Panc1 (cell line): ENCODE measurements at regions not wholly inside any gene's neighbourhood (a gene's known extent, or its start where the extent isn't known, plus 50 kb on each side); places are given as distances from the start of the nearest gene placed in this dataset.

ENCODE experiments used
- ATAC-seq: fragments of 200-7000 bp; cut with Tn5 transposase; 2 replicates; pipeline ENCODE4 v1.9.1; 2020; ENCODE audit warnings: mild to moderate bottlenecking, moderate library complexity
- BruUV-seq: library from RNA; stranded (reverse); fragments of 400-500 nt; replicated peaks from 2 replicates; lab custom pipeline; 2021; lab: Mats Ljungman, UMichigan
- CTCF ChIA-PET: fragments of 300-600 bp; sonication (Branson Sonifier 250); formaldehyde crosslinking; loops from one replicate; lab custom pipeline; 2022; ENCODE audit warnings: antibody characterized with exemption; lab: Charles Lee
- POLR2A ChIA-PET: fragments of 300-600 bp; sonication (Branson Sonifier 250); formaldehyde crosslinking; loops from one replicate; lab custom pipeline; 2022; ENCODE audit warnings: antibody characterized with exemption; lab: Charles Lee
- DNase-seq: peaks from one replicate; pipeline ENCODE4 v3.0.0-alpha.2; 2010; ENCODE audit warnings: low read depth, low spot score
- H3K27ac ChIP-seq: 2 replicates; pipeline ENCODE4 v1.5.1; 2011; ENCODE audit warnings: mild to moderate bottlenecking, low read length, inconsistent platforms
- H3K27me3 ChIP-seq: fragments of 200-500 bp; sonication (Bioruptor generic); 2 replicates; pipeline ENCODE4 v1.6.0; 2014; ENCODE audit warnings: low read length, inconsistent platforms; ENCODE audit not compliant: control insufficient read depth, insufficient read depth
- H3K36me3 ChIP-seq: fragments of 200-500 bp; sonication (Bioruptor generic); 2 replicates; pipeline ENCODE4 v1.5.1; 2014; ENCODE audit warnings: inconsistent platforms, mild to moderate bottlenecking, low read length, moderate library complexity; ENCODE audit not compliant: control insufficient read depth, insufficient read depth
- H3K4me1 ChIP-seq: 2 replicates; pipeline ENCODE4 v1.5.1; 2011; ENCODE audit warnings: inconsistent platforms, mild to moderate bottlenecking, low read length, moderate library complexity; ENCODE audit not compliant: control insufficient read depth, insufficient read depth
- H3K4me3 ChIP-seq, 2 experiments: 2 replicates each; pipeline ENCODE4 v1.5.1; 2011 to 2012; ENCODE audit warnings: low read depth in 2 of 2, low read length in 2 of 2, mild to moderate bottlenecking in 2 of 2, inconsistent platforms in 1 of 2, moderate library complexity in 1 of 2
- H3K9me3 ChIP-seq: fragments of 200-500 bp; sonication (Bioruptor generic); 2 replicates; pipeline ENCODE4 v1.5.1; 2014; ENCODE audit warnings: low read depth, mild to moderate bottlenecking, inconsistent platforms, low read length, moderate library complexity; ENCODE audit not compliant: control insufficient read depth, insufficient read depth
- POLR2AphosphoS5 ChIP-seq: IDR thresholded peaks from 2 replicates; pipeline ENCODE4 v1.6.1; 2012; ENCODE audit warnings: mild to moderate bottlenecking, low read depth, low read length, moderate library complexity
- SIN3A ChIP-seq: IDR thresholded peaks from 2 replicates; pipeline ENCODE4 v1.6.1; 2012; ENCODE audit warnings: low read depth, mild to moderate bottlenecking, low read length, moderate library complexity, borderline replicate concordance; ENCODE audit not compliant: insufficient read depth
- TCF7L2 ChIP-seq: IDR thresholded peaks from 2 replicates; pipeline ENCODE4 v1.6.1; 2011; ENCODE audit warnings: mild to moderate bottlenecking, low read depth, low read length, inconsistent platforms
- in situ Hi-C: cut with HindIII; loops from 2 replicates; pipeline ENCODE4 v1.10.0; 2016; ENCODE audit warnings: low sequenced_read_pairs, low pct_unique_long_range_greater_than_20kb
- intact Hi-C: fragments of 100-400 bp; cut with micrococcal nuclease; formaldehyde crosslinking; loops from one replicate; pipeline ENCODE4 v1.10.0; 2022; ENCODE audit not compliant: unreplicated experiment
- TF ChIP-seq, protein P1 (sequence below): fragments of 450-650 bp; IDR thresholded peaks from 2 replicates; pipeline ENCODE4 v1.5.1; 2017; ENCODE audit warnings: mild to moderate bottlenecking
- TF ChIP-seq, protein P2 (sequence below), 2 experiments: IDR thresholded peaks; 2 replicates each; pipeline ENCODE4 v1.6.1; 2011 to 2012; ENCODE audit warnings: low read depth in 2 of 2, control low read depth in 1 of 2, low read length in 1 of 2, mild to moderate bottlenecking in 1 of 2, moderate library complexity in 1 of 2; ENCODE audit not compliant: insufficient read depth in 1 of 2

DNA sequence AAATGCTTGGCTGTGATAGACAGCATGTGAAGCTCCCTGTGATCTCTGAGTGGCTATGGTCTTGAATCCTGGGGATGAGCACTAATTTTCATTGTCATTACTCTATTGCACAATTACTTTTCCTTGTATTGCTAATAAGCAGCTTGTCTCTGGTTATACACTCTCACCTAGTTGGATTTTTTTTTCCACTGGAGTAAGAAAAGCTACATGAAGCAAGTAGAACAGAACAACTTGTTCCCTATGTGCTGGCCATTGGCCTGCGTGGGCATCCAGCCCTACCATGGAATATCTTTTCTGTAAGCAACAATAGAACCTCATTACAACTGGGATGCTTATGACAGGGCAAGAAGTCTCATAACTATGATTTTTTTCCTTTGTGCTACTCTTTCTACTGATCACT is 807.4 kb downstream of the TNS3 start:
- Histone ChIP-seq H3K27ac (no peak overlapping the region), H3K36me3 (no peaks in the 10 kb centered on the region), H3K27me3 (no peaks in the 10 kb centered on the region), H3K9me3 (peaks cover 13% of the 10 kb centered on the region; the same call in 1 of the 2 replicates), H3K4me3 (no peak overlapping the region), H3K4me1 (no peaks in the 10 kb centered on the region)
- intact Hi-C loops (no loop called here), in situ Hi-C loops (no loop called here)
- ChIA-PET POLR2A (no interaction called here), CTCF (no interaction called here)
- DNase-seq (no peak), ATAC-seq (no peak)
- TF ChIP-seq, protein P1, sequence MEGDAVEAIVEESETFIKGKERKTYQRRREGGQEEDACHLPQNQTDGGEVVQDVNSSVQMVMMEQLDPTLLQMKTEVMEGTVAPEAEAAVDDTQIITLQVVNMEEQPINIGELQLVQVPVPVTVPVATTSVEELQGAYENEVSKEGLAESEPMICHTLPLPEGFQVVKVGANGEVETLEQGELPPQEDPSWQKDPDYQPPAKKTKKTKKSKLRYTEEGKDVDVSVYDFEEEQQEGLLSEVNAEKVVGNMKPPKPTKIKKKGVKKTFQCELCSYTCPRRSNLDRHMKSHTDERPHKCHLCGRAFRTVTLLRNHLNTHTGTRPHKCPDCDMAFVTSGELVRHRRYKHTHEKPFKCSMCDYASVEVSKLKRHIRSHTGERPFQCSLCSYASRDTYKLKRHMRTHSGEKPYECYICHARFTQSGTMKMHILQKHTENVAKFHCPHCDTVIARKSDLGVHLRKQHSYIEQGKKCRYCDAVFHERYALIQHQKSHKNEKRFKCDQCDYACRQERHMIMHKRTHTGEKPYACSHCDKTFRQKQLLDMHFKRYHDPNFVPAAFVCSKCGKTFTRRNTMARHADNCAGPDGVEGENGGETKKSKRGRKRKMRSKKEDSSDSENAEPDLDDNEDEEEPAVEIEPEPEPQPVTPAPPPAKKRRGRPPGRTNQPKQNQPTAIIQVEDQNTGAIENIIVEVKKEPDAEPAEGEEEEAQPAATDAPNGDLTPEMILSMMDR = no peak
- TF ChIP-seq, protein P2, sequence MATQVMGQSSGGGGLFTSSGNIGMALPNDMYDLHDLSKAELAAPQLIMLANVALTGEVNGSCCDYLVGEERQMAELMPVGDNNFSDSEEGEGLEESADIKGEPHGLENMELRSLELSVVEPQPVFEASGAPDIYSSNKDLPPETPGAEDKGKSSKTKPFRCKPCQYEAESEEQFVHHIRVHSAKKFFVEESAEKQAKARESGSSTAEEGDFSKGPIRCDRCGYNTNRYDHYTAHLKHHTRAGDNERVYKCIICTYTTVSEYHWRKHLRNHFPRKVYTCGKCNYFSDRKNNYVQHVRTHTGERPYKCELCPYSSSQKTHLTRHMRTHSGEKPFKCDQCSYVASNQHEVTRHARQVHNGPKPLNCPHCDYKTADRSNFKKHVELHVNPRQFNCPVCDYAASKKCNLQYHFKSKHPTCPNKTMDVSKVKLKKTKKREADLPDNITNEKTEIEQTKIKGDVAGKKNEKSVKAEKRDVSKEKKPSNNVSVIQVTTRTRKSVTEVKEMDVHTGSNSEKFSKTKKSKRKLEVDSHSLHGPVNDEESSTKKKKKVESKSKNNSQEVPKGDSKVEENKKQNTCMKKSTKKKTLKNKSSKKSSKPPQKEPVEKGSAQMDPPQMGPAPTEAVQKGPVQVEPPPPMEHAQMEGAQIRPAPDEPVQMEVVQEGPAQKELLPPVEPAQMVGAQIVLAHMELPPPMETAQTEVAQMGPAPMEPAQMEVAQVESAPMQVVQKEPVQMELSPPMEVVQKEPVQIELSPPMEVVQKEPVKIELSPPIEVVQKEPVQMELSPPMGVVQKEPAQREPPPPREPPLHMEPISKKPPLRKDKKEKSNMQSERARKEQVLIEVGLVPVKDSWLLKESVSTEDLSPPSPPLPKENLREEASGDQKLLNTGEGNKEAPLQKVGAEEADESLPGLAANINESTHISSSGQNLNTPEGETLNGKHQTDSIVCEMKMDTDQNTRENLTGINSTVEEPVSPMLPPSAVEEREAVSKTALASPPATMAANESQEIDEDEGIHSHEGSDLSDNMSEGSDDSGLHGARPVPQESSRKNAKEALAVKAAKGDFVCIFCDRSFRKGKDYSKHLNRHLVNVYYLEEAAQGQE (IDR thresholded peaks at IDR 0.05; ENCODE audit: insufficient read depth in 1 of 2, low read depth in 2 of 2, low read length in 1 of 2) = no peak
- TF ChIP-seq POLR2AphosphoS5 (no peak), TCF7L2 (no peak), SIN3A (no peak)
- no TSS peak for BruUV-seq

DNA sequence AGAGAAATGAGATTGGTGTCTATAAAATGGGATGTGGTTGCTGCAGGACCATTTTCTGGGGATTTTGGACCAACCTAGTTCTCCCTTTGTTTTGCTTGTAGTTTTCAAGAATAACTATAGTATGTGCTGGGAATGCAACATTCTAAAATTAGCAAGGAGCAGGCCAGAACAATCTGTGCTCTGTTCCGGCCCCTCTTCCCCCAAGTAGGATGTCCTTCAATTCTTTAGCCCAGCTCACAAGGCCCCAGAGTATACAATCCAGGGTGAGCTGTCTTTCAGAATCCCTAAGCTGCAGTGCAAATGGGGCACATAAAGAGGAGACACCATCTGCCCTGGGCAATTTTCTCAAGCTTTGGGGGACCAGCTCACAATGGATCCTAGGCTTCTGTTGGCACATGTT is 809.1 kb downstream of the TNS3 start:
- ATAC-seq (no peak), DNase-seq (no peak)
- no TSS peak for BruUV-seq
- ChIA-PET POLR2A (no interaction called here), CTCF (no interaction called here)
- Histone ChIP-seq H3K27ac (no peak overlapping the region), H3K4me1 (no peaks in the 10 kb centered on the region), H3K27me3 (no peaks in the 10 kb centered on the region), H3K36me3 (no peaks in the 10 kb centered on the region), H3K4me3 (no peak overlapping the region), H3K9me3 (peaks cover 21% of the 10 kb centered on the region; the same call in 1 of the 2 replicates)
- in situ Hi-C loops (no loop called here), intact Hi-C loops (no loop called here)
- TF ChIP-seq, protein P1 = no peak
- no peak for TF ChIP-seq POLR2AphosphoS5
- no peak for TF ChIP-seq SIN3A
- TF ChIP-seq TCF7L2 = no peak
- TF ChIP-seq, protein P2 (IDR thresholded peaks at IDR 0.05; ENCODE audit: insufficient read depth in 1 of 2, low read depth in 2 of 2, low read length in 1 of 2) = no peak
